HG03354 (cell line): ENCODE measurements at regions not wholly inside any gene's neighbourhood (a gene's known extent, or its start where the extent isn't known, plus 50 kb on each side); places are given as distances from the start of the nearest gene placed in this dataset.
A peak's percentile ranks its signal among the peaks of the same experiment; 100 is the strongest.

ENCODE experiments used
- ATAC-seq: cut with Tn5 transposase; IDR thresholded peaks from one replicate; pipeline ENCODE4 v1.9.1; 2021; ENCODE audit warnings: mild to moderate bottlenecking; ENCODE audit not compliant: unreplicated experiment, poor library complexity, severe bottlenecking

DNA sequence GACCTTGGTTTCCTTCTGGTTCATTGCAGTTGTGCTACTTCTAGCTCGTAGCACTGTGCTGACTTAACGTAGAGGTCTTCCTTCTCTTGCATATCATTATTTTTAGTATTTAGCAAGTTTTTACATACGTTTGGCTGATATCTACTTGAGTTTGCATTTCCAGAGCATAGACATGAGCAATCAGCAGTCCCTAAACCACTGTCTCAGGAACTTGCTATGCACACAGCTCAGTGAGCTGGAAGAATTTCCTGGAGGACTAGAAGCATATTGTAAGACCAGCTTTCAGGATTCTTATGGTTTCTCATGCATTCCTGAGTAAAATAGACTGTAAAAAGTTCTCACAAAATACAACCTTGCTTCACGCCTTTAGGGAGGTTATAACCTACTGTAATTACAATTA lies 226.7 kb upstream of the PDGFD start:
- ATAC-seq, result no peak

DNA sequence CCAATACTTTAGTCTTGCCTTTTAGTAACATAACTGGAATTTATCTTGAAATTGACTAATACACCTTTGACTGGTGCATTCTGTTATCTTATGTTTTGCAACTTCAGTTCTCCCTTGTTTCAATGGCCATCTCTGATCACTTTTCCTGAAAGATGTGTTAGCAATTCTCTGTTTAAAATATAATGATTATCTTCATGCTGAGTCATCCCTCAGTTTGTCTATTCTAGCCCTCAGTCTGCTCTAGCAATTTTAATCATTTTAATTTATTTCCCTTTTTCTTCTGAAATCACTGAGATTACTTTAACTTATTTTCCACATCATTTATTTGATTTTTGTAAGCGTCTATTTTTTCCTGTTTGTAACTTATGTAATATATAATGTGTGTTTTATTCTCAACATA lies 221.9 kb upstream of the PDGFD start:
- ATAC-seq, result no peak

DNA sequence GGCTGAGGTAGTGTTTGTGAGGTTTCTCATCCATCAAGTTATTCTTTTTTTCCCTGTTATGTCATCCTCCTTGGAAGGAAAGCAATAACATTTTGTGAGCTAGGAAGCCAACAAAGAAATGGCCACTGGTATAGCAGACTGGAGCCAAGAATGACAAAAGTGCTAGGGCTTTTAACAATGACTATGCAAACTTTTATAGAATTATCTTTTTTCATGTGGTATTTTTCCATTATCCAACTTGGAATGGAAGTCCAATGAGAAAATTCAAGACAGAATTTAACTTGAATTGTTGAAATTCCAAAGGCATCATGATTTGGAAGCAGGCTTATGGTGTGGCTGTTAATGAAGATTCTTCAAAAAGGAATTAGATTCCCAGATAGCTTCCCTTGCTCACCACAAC lies 216.4 kb upstream of the PDGFD start:
- ATAC-seq, result no peak

DNA sequence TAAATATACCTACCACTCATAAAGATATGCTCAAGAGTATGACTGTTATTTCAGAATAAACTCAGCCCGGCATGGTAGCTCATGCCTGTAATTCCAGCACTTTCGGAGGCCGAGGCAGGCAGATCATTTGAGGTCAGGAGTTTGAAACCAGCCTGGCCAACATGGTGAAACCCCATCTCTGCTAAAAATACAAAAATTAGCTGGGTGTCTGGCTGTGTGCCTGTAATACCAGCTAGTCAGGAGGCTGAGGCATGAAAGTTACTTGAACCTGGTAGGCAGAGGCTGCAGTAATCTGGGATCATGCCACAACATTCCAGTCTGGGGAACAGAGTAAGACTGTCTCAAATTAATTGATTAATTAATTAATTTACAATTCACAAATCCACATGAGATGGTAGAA lies 208.2 kb upstream of the PDGFD start:
- ATAC-seq, result no peak

DNA sequence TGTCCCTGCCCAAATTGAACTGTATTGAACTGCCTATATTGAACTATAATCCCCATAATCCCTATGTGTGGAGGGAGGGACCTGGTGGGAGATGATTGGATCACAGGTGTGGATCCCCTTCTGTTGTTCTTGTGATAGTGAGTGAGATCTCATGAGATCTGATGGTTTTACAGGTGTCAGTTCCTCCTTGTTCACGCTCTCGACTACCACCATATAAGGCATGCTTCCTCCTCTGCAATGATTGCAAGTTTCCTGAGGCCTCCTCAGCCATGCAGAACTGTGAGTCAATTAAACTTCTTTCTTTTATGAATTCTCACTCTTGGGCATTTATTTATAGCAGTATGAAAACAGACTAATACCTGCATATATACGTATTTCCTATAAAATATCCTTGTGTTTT lies 206.5 kb upstream of the PDGFD start:
- no peak for ATAC-seq

DNA sequence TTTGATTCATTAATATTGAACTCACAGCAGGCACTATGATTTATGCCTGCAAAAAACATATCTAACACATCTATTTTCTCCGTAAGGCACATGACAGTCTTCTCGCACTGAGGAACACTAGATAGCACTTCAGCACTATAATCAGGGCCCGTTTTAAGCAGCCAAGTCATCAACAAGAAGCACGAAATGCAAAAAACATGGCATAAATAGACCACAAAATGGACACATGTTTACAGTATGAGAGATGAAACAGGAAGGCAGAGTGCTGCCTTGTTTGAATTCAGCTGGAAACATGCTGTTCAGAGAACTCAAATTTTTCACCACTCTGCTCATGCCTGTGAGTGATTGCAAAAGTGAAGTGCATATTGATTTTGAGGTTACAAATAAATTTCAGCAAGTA lies 205.8 kb upstream of the PDGFD start:
- no peak for ATAC-seq

DNA sequence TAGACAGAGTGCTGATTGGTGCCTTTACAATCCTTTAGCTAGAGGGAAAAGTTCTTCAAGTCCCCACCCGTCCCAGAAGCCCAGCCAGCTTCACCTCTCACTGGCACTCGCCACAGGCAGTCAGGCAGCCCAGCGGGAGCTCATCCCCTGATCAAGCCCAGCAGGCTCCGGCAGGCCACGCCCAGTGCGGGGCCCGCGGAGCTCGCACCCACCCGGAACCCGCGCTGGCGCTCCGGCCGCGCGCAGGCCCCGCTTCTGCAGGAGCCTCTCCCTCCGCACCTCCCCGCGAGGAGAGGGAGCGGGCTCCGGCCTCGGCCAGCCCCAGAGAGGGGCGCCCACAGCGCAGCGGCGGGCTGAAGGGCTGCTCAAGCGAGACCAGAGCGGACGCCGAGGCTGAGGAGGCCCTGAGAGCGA lies 202.4 kb upstream of the PDGFD start:
- ATAC-seq, result no peak

DNA sequence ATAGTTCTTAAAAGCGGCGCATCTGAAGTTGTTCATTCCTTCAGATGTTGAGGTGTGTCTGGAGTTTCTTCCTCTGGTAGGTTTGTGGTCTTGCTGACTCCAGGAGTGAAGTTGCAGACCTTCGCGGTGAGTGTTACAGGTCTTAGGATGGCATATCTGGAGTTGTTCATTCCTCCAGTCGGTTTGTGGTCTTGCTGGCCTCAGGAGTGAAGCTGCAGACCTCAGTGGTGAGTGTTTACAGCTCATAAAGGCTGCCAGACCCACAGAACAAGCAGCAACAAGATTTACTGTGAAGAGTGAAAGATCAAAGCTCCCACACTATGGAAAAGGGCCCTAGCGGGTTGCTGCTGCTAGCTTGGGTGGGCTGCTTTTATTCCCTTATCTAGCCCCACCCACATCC lies 201.7 kb upstream of the PDGFD start:
- ATAC-seq, result no peak

DNA sequence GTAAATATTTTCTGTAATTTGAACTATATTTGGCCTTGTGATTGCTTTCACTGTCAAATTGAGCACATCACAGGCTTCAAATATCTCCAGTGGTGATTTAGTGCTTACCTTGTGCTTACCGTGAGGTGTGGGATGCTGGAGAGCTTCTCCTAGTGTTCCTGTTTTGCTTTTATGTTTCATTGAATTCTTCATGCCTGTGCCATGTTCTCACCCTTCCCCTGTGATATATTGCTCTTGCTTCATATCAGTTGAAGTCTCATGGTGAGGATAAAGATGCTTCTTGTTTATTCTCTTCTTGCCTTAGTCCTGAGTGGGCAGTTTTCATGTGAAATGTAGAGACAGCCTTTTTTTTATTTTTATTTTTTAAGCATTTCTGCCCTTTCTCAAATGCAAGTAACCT lies 198.0 kb upstream of the PDGFD start:
- ATAC-seq, result no peak

DNA sequence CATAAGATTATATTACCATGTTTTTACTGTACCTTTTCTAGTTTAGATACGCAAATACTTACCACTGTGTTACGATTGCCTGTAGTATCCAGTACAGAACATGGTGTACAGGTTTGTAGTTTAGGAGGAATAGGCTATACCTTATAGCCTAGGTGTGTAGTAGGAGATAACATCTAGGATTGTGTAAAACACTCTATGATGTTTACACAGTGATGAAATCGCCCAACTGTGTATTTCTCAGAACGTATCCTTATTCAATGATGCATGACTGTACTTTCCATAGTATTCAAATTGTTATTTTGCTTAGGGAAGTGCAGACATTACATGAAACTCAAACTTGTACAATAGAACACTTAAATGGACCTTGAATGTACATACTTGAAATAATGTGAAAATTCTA lies 188.1 kb upstream of the PDGFD start:
- no peak for ATAC-seq

DNA sequence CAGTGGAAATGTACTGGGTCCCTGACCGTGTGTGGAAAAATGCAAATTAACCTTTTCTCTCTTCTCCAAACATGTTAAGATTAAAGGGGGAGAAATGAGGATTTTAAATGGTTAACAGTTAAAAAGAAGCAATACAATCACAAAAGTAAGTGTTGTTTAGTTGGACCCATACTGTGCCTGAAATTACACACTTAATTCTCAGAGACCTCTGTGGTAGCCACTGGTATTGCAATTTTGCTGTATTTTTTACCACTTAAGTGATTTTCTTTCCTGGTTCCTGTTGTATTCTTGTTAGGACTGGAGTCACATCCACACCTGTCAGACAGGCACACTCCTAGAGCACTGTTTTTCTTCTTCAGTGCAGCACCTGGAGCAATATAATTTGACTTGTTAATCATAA lies 179.6 kb upstream of the PDGFD start:
- peak; percentile 88 for ATAC-seq

DNA sequence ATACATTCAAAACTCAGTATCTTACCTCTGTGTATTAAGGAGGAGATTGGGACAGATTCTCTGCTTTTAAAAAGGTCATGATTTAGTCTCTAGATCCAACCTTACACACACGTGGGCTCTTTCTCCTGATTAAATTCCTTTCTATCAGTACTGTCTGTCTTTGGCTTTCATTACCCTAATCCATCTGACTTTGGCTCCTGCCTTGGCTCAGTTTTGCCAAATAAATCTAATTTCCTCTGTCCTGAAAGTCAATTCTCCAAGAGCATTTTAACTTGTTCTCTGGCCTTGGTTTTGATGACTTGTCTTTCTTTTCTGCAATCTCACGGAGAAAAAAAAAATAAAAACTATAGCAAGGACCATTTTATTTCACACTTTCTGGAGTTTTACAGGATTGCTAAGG lies 176.6 kb upstream of the PDGFD start:
- no peak for ATAC-seq

DNA sequence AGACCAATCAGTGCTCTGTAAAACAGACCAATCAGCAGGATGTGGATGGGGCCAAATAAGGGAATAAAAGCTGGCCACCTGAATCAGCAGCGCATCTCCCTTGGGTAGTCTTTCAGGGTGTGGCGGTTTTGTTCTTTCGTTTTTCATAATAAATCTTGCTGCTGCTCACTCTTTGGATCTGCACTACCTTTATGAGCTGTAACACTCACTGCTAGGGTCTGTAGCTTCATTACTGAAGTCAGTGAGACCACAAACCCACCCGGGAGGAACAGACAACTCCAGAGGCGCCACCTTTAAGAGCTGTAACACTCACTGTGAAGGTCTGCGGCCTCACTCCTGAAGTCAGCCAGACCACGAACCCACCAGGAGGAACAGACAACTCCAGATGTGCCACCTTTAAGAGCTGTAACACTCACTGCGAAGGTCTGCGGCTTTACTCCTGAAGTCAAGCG lies 175.5 kb upstream of the PDGFD start:
- ATAC-seq, result no peak

DNA sequence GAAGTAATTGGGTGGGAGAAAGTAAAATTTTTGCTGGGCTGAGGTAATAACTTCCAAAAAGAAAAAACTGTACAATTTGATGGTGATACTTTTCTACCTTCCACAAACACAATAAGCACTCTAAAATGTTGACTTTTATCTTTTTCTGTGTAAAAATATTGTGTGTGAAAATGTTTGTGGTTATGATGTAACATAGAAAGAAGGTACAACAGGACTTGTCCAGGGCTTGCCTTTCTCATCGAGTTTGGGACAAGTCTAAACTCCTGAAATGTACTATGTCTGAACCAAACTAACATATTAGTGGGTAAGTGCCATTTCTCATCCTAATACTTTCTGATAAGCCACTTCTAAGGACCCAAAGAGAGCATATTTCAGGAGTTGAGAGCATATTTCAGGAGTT lies 174.2 kb upstream of the PDGFD start:
- no peak for ATAC-seq

DNA sequence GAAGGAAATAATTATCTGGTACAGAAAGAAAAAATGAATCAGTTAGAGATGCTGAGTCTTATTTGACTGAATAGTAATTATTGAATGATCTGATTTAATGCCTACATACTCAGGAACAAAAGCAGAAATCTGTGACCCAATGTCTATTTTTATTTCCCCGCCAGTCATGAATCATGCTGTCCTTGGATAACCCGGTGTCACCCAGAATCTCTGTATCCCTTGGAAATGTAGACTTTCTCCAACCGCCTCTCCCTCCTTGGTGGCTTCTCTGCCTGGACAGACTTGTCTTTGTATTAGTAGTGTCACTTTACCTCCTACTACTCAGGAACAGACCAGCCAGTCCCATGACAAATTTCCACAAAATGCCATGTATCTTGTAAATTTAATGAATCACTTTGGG lies 173.3 kb upstream of the PDGFD start:
- ATAC-seq, result no peak

DNA sequence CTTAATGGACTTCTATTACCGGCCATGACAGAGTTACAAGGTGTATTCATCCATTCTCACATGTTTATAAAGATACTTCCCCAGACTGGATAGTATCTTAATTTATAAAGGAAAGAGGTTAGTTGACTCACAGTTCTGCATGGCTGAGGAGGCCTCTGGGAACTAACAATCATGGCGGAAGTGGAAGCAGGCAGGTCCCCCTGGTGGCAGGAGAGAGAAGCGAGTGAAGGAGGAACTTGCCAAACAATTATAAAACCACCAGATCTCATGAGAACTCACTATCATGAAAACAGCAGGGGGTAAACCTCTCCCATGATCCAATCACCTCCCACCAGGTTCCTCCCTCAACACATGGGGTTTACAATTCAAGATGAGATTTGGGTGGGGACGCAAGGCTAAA lies 170.0 kb upstream of the PDGFD start:
- ATAC-seq, result peak; percentile 72

DNA sequence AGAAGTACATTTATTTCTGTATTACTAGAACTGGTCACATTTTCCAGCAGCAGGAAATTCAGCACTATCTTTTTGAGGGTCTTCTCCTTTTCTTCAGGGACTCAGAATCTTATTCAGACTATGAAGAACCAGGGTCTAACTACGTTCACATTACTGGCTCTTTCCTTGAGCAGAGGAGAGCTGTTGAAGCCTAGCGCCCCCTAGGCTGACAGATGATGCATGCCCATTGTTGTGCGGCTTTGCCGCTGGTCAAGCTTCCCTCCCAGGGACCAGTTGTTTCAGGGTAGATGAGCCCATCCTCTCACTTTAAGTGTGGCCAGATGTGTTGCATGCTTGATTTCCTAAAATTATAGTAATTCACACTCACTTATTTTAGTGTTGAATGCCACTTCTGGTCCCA lies 168.2 kb upstream of the PDGFD start:
- ATAC-seq, result peak; percentile 60

DNA sequence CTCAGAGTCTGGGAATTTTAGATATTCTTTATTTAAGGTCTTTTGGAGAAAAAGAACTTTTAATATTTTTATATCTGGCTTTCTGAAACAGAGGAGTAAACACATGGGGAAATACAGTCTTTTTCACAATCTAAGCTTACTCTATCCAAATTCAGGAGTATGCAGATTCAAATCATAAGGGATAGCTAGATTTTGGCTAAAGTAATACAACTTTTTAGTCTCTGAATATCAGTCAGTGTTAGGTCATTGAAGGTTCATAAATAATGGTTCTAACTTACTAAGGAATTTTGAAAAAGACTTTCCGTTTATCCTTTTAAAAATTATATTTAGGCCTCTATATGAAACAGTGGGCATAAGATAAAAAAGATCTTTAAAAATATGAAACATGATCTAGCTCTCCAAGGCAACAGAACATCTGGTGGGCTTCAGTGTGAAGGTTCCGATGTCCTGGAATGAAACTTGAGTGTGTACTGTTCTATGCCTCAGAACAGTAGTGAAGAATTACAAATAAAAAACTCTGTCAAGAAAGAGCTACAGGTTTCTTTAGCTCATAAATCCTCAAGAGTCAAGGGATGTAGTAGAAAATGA lies 165.2 kb upstream of the PDGFD start:
- no peak for ATAC-seq

DNA sequence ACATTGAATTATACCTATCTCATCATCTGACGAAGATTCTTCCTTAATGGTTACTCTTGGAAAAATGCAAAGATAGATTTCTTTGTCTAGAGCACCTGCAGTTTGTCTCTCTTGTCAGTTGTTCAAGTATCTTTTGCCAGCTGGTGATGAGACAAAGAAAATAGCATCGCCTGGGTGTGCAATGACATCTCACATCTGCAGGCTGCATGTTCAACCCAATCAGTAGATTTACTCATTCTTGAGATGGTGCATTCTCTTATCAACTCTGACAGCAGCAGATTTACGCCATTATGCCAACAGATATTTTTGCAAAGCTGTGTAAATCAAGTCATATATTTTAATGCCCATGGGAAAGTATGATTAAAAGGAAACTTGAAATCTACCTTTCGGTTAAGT lies 164.6 kb upstream of the PDGFD start:
- ATAC-seq, result no peak

DNA sequence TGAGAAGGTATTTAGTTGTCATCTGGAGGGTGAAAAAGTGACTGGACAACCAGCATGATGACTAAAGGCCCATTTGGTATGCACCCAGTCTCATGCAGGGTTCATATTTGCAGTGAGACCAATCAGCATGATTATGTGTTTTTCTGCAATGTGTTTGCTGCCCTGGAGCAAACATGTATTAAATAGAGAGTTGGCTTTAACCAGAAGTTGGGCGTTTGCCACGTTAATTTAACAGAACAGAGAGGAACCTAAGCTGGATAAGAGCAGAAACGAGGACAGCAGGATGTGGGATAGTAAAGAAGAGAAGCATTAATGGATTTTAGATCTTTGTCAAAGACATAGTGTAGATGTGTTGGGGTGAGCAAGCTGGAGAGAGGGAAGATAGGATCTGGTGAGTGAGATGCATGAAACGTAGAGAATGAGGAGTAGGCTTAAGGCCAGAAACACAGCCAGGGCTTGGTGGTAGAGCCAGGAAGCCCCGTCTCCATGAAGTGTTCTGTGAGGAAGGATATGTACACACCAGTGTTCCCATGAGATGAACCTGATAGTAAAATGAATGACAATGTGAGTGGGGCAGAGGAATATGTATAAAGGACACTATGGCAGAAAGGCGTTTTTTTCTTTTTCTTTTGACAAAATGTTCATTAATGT lies 164.0 kb upstream of the PDGFD start:
- ATAC-seq, result no peak

DNA sequence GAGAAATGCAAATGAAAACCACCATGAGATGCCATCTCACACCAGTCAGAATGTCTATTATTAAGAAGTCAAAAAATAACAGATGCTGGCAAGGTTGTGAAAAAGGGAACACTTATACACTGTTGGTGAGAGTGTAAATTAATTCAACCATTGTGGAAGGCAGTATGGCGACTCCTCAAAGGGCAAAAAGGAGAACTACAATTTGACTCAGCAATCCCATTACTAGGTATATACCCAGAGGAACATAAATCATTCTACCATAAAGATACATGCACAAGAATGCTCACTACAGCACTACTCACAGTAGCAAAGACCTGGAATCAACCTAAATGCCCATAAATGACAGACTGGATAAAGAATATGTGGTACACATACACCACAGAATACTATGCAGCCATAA lies 161.1 kb upstream of the PDGFD start:
- no peak for ATAC-seq

DNA sequence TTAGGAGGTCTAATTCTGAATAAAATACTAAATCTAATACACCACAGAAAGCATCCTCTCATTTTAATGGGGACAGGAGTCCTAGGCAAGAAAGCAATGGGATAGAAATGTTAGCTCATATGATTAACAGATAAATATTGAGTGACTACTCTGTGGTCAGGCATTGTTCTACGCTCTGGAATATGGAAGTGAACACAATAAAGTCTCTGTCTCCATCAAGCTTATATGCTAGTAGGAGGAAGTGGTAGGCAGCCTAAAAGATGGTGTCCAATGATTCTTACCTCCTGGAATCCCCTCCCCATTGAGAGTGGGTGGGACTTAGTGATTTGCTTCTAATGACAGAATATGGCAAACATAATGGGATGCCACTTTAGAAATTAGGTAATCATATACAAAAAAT lies 160.3 kb upstream of the PDGFD start:
- no peak for ATAC-seq
